ENCODE measurements at regions not wholly inside any gene's neighbourhood (a gene's known extent, or its start where the extent isn't known, plus 50 kb on each side); places are given as distances from the start of the nearest gene placed in this dataset.

- no peaks in the 10 kb centered on the region for H3K4me1 Mint-ChIP-seq
- DNase-seq, result no peak
- no peaks in the 10 kb centered on the region for H3K27me3 Mint-ChIP-seq
- no peaks in the 10 kb centered on the region for H3K36me3 Mint-ChIP-seq
- H3K27ac Mint-ChIP-seq, result no peak overlapping the region
- no peaks in the 10 kb centered on the region for H3K9me3 Mint-ChIP-seq
- no peak overlapping the region for H3K4me3 Mint-ChIP-seq
Observed at GRCh38 chr16:59743504-59743903, 1009.4 kb upstream of the GOT2 start.

GRCh38 chr16:59740858-59741257, 1006.7 kb upstream of the GOT2 start:
- no peak overlapping the region for H3K4me3 Mint-ChIP-seq
- no peaks in the 10 kb centered on the region for H3K4me1 Mint-ChIP-seq
- DNase-seq, result no peak
- no peaks in the 10 kb centered on the region for H3K9me3 Mint-ChIP-seq
- H3K27me3 Mint-ChIP-seq, result no peaks in the 10 kb centered on the region
- no peak overlapping the region for H3K27ac Mint-ChIP-seq
- H3K36me3 Mint-ChIP-seq, result no peaks in the 10 kb centered on the region

GRCh38 chr16:59737274-59737673, 1003.2 kb upstream of the GOT2 start:
- Mint-ChIP-seq H3K36me3 (no peaks in the 10 kb centered on the region), H3K27ac (no peak overlapping the region), H3K9me3 (no peaks in the 10 kb centered on the region), H3K4me3 (no peak overlapping the region), H3K4me1 (no peaks in the 10 kb centered on the region), H3K27me3 (no peaks in the 10 kb centered on the region)
- no peak for DNase-seq

GRCh38 chr16:59733321-59733720, 999.2 kb upstream of the GOT2 start:
- Mint-ChIP-seq H3K9me3 (peaks cover 3% of the 10 kb centered on the region), H3K4me1 (no peaks in the 10 kb centered on the region), H3K4me3 (no peak overlapping the region), H3K27ac (no peak overlapping the region), H3K36me3 (no peaks in the 10 kb centered on the region), H3K27me3 (no peaks in the 10 kb centered on the region)
- DNase-seq, result no peak

- Mint-ChIP-seq H3K36me3 (no peaks in the 10 kb centered on the region), H3K27ac (no peak overlapping the region), H3K4me1 (no peaks in the 10 kb centered on the region), H3K9me3 (peaks cover 6% of the 10 kb centered on the region), H3K4me3 (no peak overlapping the region), H3K27me3 (no peaks in the 10 kb centered on the region)
- no peak for DNase-seq
Observed at GRCh38 chr16:59729613-59730012, 995.5 kb upstream of the GOT2 start.

GRCh38 chr16:59719121-59719520, 985.0 kb upstream of the GOT2 start:
- Mint-ChIP-seq H3K9me3 (no peaks in the 10 kb centered on the region), H3K36me3 (no peaks in the 10 kb centered on the region), H3K27ac (no peak overlapping the region), H3K27me3 (no peaks in the 10 kb centered on the region), H3K4me3 (no peak overlapping the region), H3K4me1 (no peaks in the 10 kb centered on the region)
- DNase-seq, result no peak

- Mint-ChIP-seq H3K27me3 (no peaks in the 10 kb centered on the region), H3K36me3 (no peaks in the 10 kb centered on the region)
- DNase-seq, result no peak
Observed at GRCh38 chr16:59707436-59708226, 973.5 kb upstream of the GOT2 start.

GRCh38 chr16:59701963-59702930, 968.1 kb upstream of the GOT2 start:
- Mint-ChIP-seq H3K9me3 (peaks cover 1% of the 10 kb centered on the region), H3K4me1 (no peaks in the 10 kb centered on the region), H3K27ac (no peak overlapping the region), H3K27me3 (no peaks in the 10 kb centered on the region), H3K4me3 (no peak overlapping the region), H3K36me3 (no peaks in the 10 kb centered on the region)
- DNase-seq, result no peak

More at GRCh38 chr16:59707436-59708226, 973.5 kb upstream of the GOT2 start:
- no peaks in the 10 kb centered on the region for H3K9me3 Mint-ChIP-seq
- H3K4me1 Mint-ChIP-seq, result no peaks in the 10 kb centered on the region
- H3K27ac Mint-ChIP-seq, result no peak overlapping the region
- H3K4me3 Mint-ChIP-seq, result no peak overlapping the region

GRCh38 chr16:59699786-59700185, 965.7 kb upstream of the GOT2 start:
- Mint-ChIP-seq H3K4me1 (no peaks in the 10 kb centered on the region), H3K4me3 (no peak overlapping the region), H3K36me3 (no peaks in the 10 kb centered on the region), H3K9me3 (peaks cover 1% of the 10 kb centered on the region), H3K27ac (no peak overlapping the region), H3K27me3 (no peaks in the 10 kb centered on the region)
- DNase-seq, result no peak

GRCh38 chr16:59698346-59699020, 964.4 kb upstream of the GOT2 start:
- H3K4me1 Mint-ChIP-seq, result no peaks in the 10 kb centered on the region
- no peaks in the 10 kb centered on the region for H3K36me3 Mint-ChIP-seq
- H3K4me3 Mint-ChIP-seq, result no peak overlapping the region
- no peak for DNase-seq
- no peaks in the 10 kb centered on the region for H3K27me3 Mint-ChIP-seq
- H3K9me3 Mint-ChIP-seq, result peaks cover 1% of the 10 kb centered on the region
- no peak overlapping the region for H3K27ac Mint-ChIP-seq

GRCh38 chr16:59697761-59698160, 963.6 kb upstream of the GOT2 start:
- no peak overlapping the region for H3K27ac Mint-ChIP-seq
- DNase-seq, result no peak
- H3K36me3 Mint-ChIP-seq, result no peaks in the 10 kb centered on the region
- H3K27me3 Mint-ChIP-seq, result no peaks in the 10 kb centered on the region
- H3K4me3 Mint-ChIP-seq, result no peak overlapping the region
- peaks cover 1% of the 10 kb centered on the region for H3K9me3 Mint-ChIP-seq
- no peaks in the 10 kb centered on the region for H3K4me1 Mint-ChIP-seq

- DNase-seq, result no peak
- peaks cover 1% of the 10 kb centered on the region for H3K9me3 Mint-ChIP-seq
- H3K36me3 Mint-ChIP-seq, result no peaks in the 10 kb centered on the region
- no peak overlapping the region for H3K4me3 Mint-ChIP-seq
- H3K27ac Mint-ChIP-seq, result no peak overlapping the region
- H3K27me3 Mint-ChIP-seq, result no peaks in the 10 kb centered on the region
- H3K4me1 Mint-ChIP-seq, result no peaks in the 10 kb centered on the region
Observed at GRCh38 chr16:59697236-59697635, 963.1 kb upstream of the GOT2 start.

GRCh38 chr16:59696495-59696894, 962.4 kb upstream of the GOT2 start:
- H3K27ac Mint-ChIP-seq, result no peak overlapping the region
- no peak overlapping the region for H3K4me3 Mint-ChIP-seq
- H3K4me1 Mint-ChIP-seq, result no peaks in the 10 kb centered on the region
- H3K9me3 Mint-ChIP-seq, result peaks cover 1% of the 10 kb centered on the region
- DNase-seq, result no peak
- no peaks in the 10 kb centered on the region for H3K36me3 Mint-ChIP-seq
- no peaks in the 10 kb centered on the region for H3K27me3 Mint-ChIP-seq

GRCh38 chr16:59690216-59690615, 956.1 kb upstream of the GOT2 start:
- no peaks in the 10 kb centered on the region for H3K27me3 Mint-ChIP-seq
- no peak overlapping the region for H3K27ac Mint-ChIP-seq
- no peak for DNase-seq
- no peaks in the 10 kb centered on the region for H3K36me3 Mint-ChIP-seq
- H3K9me3 Mint-ChIP-seq, result peaks cover 13% of the 10 kb centered on the region
- H3K4me1 Mint-ChIP-seq, result no peaks in the 10 kb centered on the region
- H3K4me3 Mint-ChIP-seq, result no peak overlapping the region

- Mint-ChIP-seq H3K36me3 (no peaks in the 10 kb centered on the region), H3K27me3 (no peaks in the 10 kb centered on the region), H3K9me3 (peaks cover 13% of the 10 kb centered on the region), H3K27ac (no peak overlapping the region), H3K4me1 (no peaks in the 10 kb centered on the region), H3K4me3 (no peak overlapping the region)
- no peak for DNase-seq
Observed at GRCh38 chr16:59688006-59688405, 953.9 kb upstream of the GOT2 start.

Data from activated naive CD8-positive, alpha-beta T cell treated with anti-CD3 and anti-CD28 coated beads for 36 hours (primary cell).